Trophoblast cell (in vitro differentiated cells and primary cell): ENCODE measurements at regions not wholly inside any gene's neighbourhood (a gene's known extent, or its start where the extent isn't known, plus 50 kb on each side); places are given as distances from the start of the nearest gene placed in this dataset.
A peak's percentile ranks its signal among the peaks of the same experiment; 100 is the strongest.
"Not testable (repeated sequence)": the region's sequence is repeated elsewhere in the genome, so short reads cannot be mapped to it uniquely, and the experiment has no call there.

Experiments
- DNase-seq, 2 donors: peaks; one replicate each; pipeline ENCODE4 v3.0.0-alpha.2; 2016
- H2AFZ ChIP-seq: 2 replicates; pipeline ENCODE4 v1.6.1; 2013; ENCODE audit warnings: low read length, moderate library complexity, mild to moderate bottlenecking; ENCODE audit not compliant: insufficient read depth, poor library complexity
- H2AK5ac ChIP-seq: 2 replicates; pipeline ENCODE4 v1.6.1; 2013; ENCODE audit warnings: mild to moderate bottlenecking, low read length
- H2BK120ac ChIP-seq: 2 replicates; pipeline ENCODE4 v1.6.1; 2013; ENCODE audit warnings: low read length, mild to moderate bottlenecking, moderate library complexity; ENCODE audit not compliant: insufficient read depth, poor library complexity
- H2BK12ac ChIP-seq: 2 replicates; pipeline ENCODE4 v1.6.1; 2013; ENCODE audit warnings: mild to moderate bottlenecking, low read length, moderate library complexity
- H2BK5ac ChIP-seq: 2 replicates; pipeline ENCODE4 v1.6.1; 2013; ENCODE audit warnings: low read length, low read depth, moderate library complexity, mild to moderate bottlenecking; ENCODE audit not compliant: poor library complexity
- H3K14ac ChIP-seq: 2 replicates; pipeline ENCODE4 v1.6.1; 2013; ENCODE audit warnings: mild to moderate bottlenecking, low read length
- H3K18ac ChIP-seq: 2 replicates; pipeline ENCODE4 v1.6.1; 2013; ENCODE audit warnings: mild to moderate bottlenecking, low read length
- H3K23ac ChIP-seq: 2 replicates; pipeline ENCODE4 v1.6.1; 2013; ENCODE audit warnings: low read length
- H3K27ac ChIP-seq: 2 replicates; pipeline ENCODE4 v1.5.1; 2013; ENCODE audit warnings: low read depth, mild to moderate bottlenecking, inconsistent platforms, low read length, moderate library complexity
- H3K27me3 ChIP-seq: 2 replicates; pipeline ENCODE4 v1.6.1; 2013; ENCODE audit warnings: inconsistent platforms, mild to moderate bottlenecking, low read length, moderate library complexity; ENCODE audit not compliant: insufficient read depth
- H3K36me3 ChIP-seq, 2 experiments: 1 replicate in 1 of 2; 2 replicates in 1 of 2; pipeline ENCODE4 v1.6.1; 2013; ENCODE audit warnings: low read length in 2 of 2, mild to moderate bottlenecking in 2 of 2, moderate library complexity in 1 of 2; ENCODE audit not compliant: insufficient read depth in 2 of 2, control insufficient read depth in 1 of 2
- H3K4ac ChIP-seq: 2 replicates; pipeline ENCODE4 v1.6.1; 2013; ENCODE audit warnings: low read depth, mild to moderate bottlenecking, low read length, moderate library complexity
- H3K4me1 ChIP-seq, 2 experiments: 1 replicate in 1 of 2; 2 replicates in 1 of 2; pipeline ENCODE4 v1.6.1; 2013; ENCODE audit warnings: low read length in 2 of 2, mild to moderate bottlenecking in 2 of 2, moderate library complexity in 1 of 2; ENCODE audit not compliant: insufficient read depth in 2 of 2, control insufficient read depth in 1 of 2
- H3K4me2 ChIP-seq: 2 replicates; pipeline ENCODE4 v1.6.1; 2013; ENCODE audit warnings: inconsistent platforms, mild to moderate bottlenecking, low read length, moderate library complexity
- H3K4me3 ChIP-seq: 2 replicates; pipeline ENCODE4 v1.5.1; 2013; ENCODE audit warnings: mild to moderate bottlenecking, low read depth, low read length, inconsistent platforms
- H3K79me1 ChIP-seq: one replicate; pipeline ENCODE4 v1.6.1; 2013; ENCODE audit warnings: low read length
- H3K79me2 ChIP-seq: 2 replicates; pipeline ENCODE4 v1.6.1; 2013; ENCODE audit warnings: low read length, mild to moderate bottlenecking; ENCODE audit not compliant: control insufficient read depth, insufficient read depth, poor library complexity
- H3K9ac ChIP-seq: 2 replicates; pipeline ENCODE4 v1.6.1; 2013; ENCODE audit warnings: mild to moderate bottlenecking, low read length
- H3K9me3 ChIP-seq: 2 replicates; pipeline ENCODE4 v1.6.1; 2013; ENCODE audit warnings: low read depth, mild to moderate bottlenecking, control low read depth, inconsistent platforms, low read length; ENCODE audit not compliant: insufficient read depth
- H4K12ac ChIP-seq: 2 replicates; pipeline ENCODE4 v1.6.1; 2013; ENCODE audit warnings: low read depth, mild to moderate bottlenecking, low read length, moderate library complexity
- H4K8ac ChIP-seq: 2 replicates; pipeline ENCODE4 v1.6.1; 2013; ENCODE audit warnings: low read depth, mild to moderate bottlenecking, low read length, moderate library complexity
- H4K91ac ChIP-seq: one replicate; pipeline ENCODE4 v1.6.1; 2013; ENCODE audit warnings: low read depth, mild to moderate bottlenecking, low read length, moderate library complexity
- WGBS: extraction: QIAGEN DNeasy Blood & Tissue Kit; methylation state at CpG from one replicate; pipeline ENCODE4 v1.1.7; 2013; ENCODE audit warnings: missing lambda C conversion rate; ENCODE audit not compliant: insufficient read length, insufficient coverage; ENCODE audit errors: extremely low coverage; 5-methylcytosine and 5-hydroxymethylcytosine counted together

DNA sequence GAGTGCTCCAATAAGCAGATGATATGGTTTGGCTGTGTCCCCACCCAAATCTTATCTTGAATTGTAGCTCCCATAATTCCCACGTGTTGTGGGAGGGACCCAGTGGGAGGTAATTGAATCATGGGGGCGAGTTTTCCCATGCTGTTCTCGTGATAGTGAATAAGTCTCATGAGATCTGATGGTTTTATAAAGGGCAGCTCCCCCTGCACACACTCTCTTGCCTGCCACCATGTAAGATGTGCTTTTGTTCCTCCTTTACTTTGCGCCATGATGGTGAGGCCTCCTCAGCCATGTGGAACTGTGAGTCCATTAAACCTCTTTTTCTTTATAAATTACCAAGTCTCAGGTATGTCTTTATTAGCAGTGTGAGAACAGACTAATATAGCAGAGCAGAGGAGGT is 142.5 kb downstream of the ADSS2 start:
- not testable (repeated sequence) for H2BK12ac ChIP-seq, H3K9me3 ChIP-seq, H3K23ac ChIP-seq, H2BK5ac ChIP-seq, H3K79me1 ChIP-seq, H3K9ac ChIP-seq, H4K12ac ChIP-seq, H3K14ac ChIP-seq, DNase-seq, H3K36me3 ChIP-seq, H3K27me3 ChIP-seq, H2BK120ac ChIP-seq, H4K8ac ChIP-seq, H2AK5ac ChIP-seq, H3K4me3 ChIP-seq, H3K4ac ChIP-seq, H3K18ac ChIP-seq, H2AFZ ChIP-seq, H4K91ac ChIP-seq, H3K27ac ChIP-seq, H3K79me2 ChIP-seq, H3K4me1 ChIP-seq, H3K4me2 ChIP-seq
- no CpG with 5 or more reads among the region's 4 CpGs for WGBS

DNA sequence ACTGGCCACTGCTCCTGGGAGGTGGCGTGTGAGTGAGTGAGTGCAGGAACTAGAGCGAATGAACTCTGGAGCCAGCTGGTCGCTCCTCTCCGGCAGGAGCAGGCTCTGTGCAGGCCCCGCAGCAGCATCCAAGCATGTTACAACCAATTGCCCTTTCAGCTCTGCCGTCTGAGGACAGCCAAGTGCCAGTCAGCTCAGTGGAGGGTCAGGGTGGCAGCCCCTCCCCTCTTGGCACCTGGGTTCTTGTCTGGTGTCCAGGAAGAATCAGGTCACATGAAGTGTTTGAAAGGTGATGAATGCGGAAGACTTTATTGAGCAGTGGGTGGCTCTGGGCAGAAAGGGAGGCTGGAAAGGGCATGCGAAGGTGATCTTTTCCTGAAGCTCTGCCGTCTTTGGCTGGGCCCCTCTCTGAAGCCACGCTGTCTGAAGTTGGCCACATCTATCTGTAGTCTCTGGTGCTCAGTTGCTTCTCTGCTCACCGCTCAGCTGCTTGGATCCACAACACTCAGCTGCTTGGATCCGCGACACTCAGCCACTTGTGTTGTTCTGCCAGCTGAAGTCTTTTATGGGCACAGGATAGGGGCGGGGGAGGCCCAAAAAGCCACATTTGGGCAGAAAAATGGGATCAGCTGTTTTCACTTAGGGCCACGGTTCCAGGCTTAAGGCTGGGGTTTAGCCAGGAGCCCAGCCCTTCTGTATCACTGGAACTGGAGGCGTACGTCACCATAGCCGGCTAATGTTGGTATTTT is 139.8 kb downstream of the ADSS2 start:
- DNase-seq, result no peak
- Histone ChIP-seq H3K4me1 (no peaks in the 10 kb centered on the region), H3K9ac (no peak overlapping the region), H2BK120ac (no peak overlapping the region), H2BK5ac (no peak overlapping the region), H3K79me1 (peaks cover 2% of the 10 kb centered on the region), H3K27me3 (no peaks in the 10 kb centered on the region), H3K14ac (peak overlapping the region; percentile 31), H4K8ac (no peak overlapping the region), H3K4me3 (no peak overlapping the region), H3K27ac (no peak overlapping the region), H4K91ac (peak overlapping the region; percentile 19), H2BK12ac (peak overlapping the region; percentile 34), H3K18ac (no peak overlapping the region), H3K4ac (no peak overlapping the region), H4K12ac (no peak overlapping the region), H3K36me3 (no peaks in the 10 kb centered on the region), H2AFZ (no peak overlapping the region), H2AK5ac (peak overlapping the region; percentile 24), H3K9me3 (peaks cover 2% of the 10 kb centered on the region), H3K4me2 (no peak overlapping the region), H3K79me2 (no peaks in the 10 kb centered on the region), H3K23ac (no peak overlapping the region)
- WGBS, result no CpG with 5 or more reads among the region's 18 CpGs

DNA sequence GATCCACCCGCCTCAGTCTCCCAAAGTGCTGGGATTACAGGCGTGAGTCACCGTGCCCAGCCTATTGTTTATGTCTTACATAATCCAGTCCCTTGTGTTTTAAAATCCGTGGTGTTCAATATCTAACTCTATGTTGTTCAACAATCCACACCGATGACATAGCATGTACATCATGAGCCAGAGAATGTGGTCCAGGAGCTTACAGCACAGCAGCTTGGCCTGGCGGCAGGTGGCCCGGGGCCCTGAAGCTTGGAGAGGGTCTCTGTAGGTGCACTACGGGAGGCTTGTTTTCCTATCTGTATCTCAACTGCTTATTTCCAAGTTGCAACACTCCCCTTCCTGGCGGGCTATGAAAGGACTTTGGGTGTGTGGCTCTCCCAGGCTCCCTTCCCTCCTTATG is 138.4 kb downstream of the ADSS2 start:
- Histone ChIP-seq H4K12ac (no peak overlapping the region), H3K4me3 (no peak overlapping the region), H3K36me3 (no peaks in the 10 kb centered on the region), H2BK5ac (no peak overlapping the region), H3K27ac (no peak overlapping the region), H3K4me2 (no peak overlapping the region), H3K9me3 (no peaks in the 10 kb centered on the region), H3K4me1 (no peaks in the 10 kb centered on the region), H3K9ac (no peak overlapping the region), H2BK12ac (no peak overlapping the region), H3K27me3 (no peaks in the 10 kb centered on the region), H3K79me2 (no peaks in the 10 kb centered on the region), H4K91ac (no peak overlapping the region), H2BK120ac (no peak overlapping the region), H3K14ac (no peak overlapping the region), H2AK5ac (no peak overlapping the region), H4K8ac (no peak overlapping the region), H3K4ac (no peak overlapping the region), H3K79me1 (peaks cover 2% of the 10 kb centered on the region), H3K23ac (no peak overlapping the region), H2AFZ (no peak overlapping the region), H3K18ac (no peak overlapping the region)
- DNase-seq, result peak; percentile 74 to 80
- no CpG with 5 or more reads among the region's 9 CpGs for WGBS

DNA sequence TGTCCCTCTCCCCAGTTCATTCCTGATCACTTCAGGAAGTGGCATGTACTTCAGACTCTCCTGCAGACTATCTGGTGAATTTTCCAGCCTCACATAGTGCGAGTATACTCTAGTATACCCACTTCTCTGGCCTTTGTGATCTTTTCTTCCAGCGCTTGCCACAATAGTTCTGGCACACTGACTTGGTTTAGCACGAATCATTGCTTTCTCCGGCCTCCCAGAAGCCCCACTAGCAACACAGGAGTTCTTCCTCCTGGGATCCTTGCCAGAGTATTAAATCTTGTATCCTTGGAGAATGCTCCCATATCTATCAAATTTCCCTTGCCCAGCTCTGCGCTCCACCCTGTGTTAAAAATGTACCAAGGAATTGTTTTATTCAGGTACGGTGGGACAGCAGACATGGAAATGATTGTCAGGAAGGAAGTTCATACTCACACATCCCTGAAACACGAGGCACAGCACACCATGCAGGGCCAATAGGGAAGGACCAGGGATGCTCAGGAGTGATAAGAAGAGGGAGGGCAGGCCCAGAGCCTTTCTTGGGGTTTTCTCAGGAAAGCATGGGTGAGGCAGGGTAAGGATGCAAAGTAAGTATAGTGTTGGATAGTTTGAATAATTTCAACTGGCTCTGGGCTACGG is 136.7 kb downstream of the ADSS2 start:
- Histone ChIP-seq H4K12ac (no peak overlapping the region), H2AFZ (no peak overlapping the region), H3K79me2 (no peaks in the 10 kb centered on the region), H3K23ac (no peak overlapping the region), H3K9ac (no peak overlapping the region), H3K4me3 (no peak overlapping the region), H3K4ac (no peak overlapping the region), H3K27me3 (no peaks in the 10 kb centered on the region), H3K4me2 (no peak overlapping the region), H3K27ac (no peak overlapping the region), H2BK12ac (no peak overlapping the region), H3K4me1 (no peaks in the 10 kb centered on the region), H4K8ac (no peak overlapping the region), H2AK5ac (no peak overlapping the region), H3K18ac (no peak overlapping the region), H4K91ac (no peak overlapping the region), H3K36me3 (no peaks in the 10 kb centered on the region), H3K9me3 (no peaks in the 10 kb centered on the region), H2BK5ac (no peak overlapping the region), H3K14ac (no peak overlapping the region), H2BK120ac (no peak overlapping the region), H3K79me1 (peaks cover 2% of the 10 kb centered on the region)
- DNase-seq, result no peak
- no CpG with 5 or more reads among the region's 8 CpGs for WGBS
